NCI-H345 treated with DMSO at 0.1 percent for 48 hours (cell line): ENCODE measurements at regions not wholly inside any gene's neighbourhood (a gene's known extent, or its start where the extent isn't known, plus 50 kb on each side); places are given as distances from the start of the nearest gene placed in this dataset.

Source experiments
- DNase-seq: peaks from one replicate; lab custom pipeline; 2025; ENCODE audit not compliant: unreplicated experiment; lab: John Stamatoyannopoulos, UW

- DNase-seq = no peak
Observed at GRCh38 chr16:66266436-66267291, 99.8 kb upstream of the CDH5 start.

- DNase-seq = no peak
Observed at GRCh38 chr16:66265556-66266141, 100.8 kb upstream of the CDH5 start.

DNA sequence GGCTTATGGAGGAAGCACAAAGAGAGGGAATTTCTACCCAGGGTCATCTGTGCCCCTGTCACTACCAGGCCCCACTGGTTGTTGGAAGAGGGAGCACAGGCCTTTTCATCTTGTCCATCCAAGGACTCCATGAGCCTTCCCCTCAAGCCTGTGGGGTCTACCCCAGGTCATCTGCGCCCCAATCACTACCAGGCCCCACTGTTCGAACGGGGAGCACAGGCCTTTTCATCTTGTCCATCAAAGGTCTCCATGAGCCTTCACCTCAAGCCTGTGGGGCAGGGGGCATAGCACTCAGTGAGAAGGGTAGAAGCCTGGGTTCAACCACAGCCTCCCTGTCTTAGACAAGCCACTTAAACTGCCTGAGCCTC is 101.5 kb upstream of the CDH5 start:
- no peak for DNase-seq

GRCh38 chr16:66264311-66265047 is 102.0 kb upstream of the CDH5 start:
- DNase-seq = no peak

GRCh38 chr16:66263973-66264310 is 102.5 kb upstream of the CDH5 start:
- no peak for DNase-seq

DNA sequence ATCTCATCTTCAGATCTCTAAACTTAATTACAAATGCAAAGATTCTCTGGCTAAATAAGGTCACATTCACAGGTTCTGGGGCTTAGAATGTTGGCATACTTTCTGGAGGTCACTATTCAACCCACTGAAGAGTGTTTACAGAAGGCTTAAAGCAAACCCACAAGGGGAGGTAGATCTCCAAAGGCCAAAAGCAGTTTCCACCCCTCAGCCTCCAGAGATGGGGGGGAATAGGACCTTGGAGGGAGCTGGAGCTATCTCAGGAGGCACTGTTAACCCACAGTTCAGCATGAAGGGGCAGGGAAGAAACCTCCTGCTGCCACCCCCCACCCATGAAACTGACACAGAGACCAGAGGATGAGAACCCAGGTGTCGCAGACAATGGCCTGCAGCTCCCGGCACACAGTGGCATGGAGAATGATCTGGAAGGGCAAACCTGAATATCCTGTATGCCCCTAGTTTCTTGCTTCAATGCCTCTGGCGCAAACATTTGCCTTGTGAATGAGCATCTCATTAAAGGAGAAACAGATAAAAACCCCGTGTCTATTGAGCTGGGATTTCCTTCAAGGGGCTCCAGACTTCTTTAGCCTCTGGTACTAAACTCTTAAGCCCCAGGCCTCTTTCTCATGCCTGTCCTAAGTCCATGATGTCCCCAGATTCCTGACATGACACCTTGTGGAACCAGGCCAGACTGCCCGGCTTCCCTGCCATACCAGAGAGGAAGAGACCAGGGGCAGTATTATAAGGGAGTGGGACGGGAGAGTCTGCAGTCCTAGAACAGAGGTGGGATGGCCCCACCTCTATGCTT is 103.1 kb upstream of the CDH5 start:
- no peak for DNase-seq

DNA sequence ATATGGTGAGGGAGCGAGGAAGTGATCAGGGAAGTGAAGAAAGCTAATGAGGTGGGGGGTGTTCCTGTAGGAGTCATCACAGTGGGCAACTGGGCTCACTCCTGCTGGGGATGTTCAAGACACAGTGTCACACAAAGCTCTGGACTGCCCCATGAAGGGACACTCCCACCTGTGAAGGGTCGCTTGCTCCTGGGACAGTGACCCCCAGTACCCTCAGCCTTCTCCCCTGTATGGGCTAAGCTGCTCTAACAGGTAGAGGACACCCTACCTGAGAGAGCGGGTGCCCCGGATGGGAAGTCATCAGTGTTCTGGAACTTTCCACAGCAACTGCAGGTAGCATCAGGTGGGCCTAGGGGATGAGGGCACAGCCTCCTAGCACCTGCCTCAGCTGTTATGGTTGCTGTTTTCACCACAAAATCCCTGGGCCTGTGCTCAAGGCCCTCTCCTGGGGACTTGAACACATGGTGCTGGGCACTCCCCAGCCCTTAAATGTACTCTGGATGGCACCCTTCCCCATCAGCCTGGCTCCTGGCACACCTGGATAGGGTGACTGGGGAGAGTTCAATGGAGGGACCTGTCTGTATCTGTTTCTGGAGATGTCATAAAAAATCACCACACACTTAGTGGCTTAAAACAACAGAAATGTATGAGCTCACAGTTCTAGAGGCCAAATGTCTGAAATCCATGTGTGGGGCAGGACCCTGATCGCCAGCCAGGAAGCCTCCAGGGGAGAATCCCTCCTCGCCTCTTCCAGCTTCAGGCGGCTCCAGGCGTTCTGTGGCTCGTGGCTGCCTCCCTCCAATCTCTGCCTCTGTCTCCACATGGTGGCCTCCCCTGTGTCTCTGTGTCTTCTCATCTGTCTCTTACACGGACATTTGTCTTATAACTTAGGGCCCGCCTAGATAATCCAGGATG is 104.0 kb upstream of the CDH5 start:
- no peak for DNase-seq

GRCh38 chr16:66261826-66262225 is 104.7 kb upstream of the CDH5 start:
- DNase-seq = no peak

DNA sequence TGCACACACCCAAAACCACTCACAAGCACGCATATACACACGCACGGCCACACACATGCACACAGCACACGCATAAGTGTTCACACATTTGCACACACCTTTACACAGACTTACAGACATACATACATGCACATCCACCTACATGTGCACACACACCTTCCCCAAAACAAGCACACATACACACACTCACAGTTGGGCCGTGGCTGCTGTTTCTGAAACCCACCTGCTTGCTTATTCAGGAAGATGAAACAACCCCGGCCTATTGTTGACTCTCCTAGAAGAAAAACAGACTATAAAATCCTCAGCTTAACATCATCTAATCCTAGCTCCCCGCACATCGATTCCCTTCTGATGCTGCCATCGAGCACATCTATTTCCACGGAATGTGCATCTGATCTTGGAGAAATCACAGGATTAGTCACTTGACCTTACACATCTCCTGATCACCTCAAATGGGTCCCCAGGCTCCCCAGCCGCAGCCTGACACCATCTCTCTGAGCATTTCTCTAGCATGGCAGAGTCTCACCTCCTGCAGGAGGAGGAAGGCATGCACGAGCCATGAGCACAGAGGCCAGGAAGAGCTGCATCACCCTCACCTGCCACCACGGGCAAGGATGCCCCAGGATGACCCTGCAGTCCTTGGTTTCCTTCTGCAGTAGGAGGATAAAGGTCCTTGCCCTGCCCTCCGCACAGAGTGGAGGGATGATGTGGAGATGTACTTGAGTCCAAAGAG is 105.8 kb upstream of the CDH5 start:
- DNase-seq = no peak

- DNase-seq = no peak
Observed at GRCh38 chr16:66258916-66259845, 107.3 kb upstream of the CDH5 start.

- no peak for DNase-seq
Observed at GRCh38 chr16:66256919-66257318, 109.6 kb upstream of the CDH5 start.

DNA sequence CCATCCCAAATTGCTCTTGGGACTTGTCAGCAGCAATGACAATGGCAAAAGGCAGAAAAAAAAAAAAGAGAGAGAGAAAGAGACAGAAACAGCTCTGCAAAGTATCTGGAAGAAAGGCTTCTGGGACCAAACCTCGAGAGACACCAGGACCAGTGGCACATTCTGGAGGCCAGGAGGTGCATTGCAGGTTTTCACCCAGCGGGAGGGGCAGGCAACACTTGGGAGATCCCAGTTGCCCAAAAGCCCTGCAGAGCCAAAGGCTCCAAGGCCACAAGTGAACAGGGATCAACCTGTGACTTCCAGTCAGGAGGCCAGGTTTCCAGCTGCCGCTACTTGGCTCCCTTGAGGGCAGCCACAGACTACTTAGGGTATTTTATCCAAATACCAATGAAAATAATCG is 110.8 kb upstream of the CDH5 start:
- no peak for DNase-seq

- no peak for DNase-seq
Observed at GRCh38 chr16:66254751-66255150, 111.7 kb upstream of the CDH5 start.

- DNase-seq = no peak
Observed at GRCh38 chr16:66254106-66254505, 112.4 kb upstream of the CDH5 start.

DNA sequence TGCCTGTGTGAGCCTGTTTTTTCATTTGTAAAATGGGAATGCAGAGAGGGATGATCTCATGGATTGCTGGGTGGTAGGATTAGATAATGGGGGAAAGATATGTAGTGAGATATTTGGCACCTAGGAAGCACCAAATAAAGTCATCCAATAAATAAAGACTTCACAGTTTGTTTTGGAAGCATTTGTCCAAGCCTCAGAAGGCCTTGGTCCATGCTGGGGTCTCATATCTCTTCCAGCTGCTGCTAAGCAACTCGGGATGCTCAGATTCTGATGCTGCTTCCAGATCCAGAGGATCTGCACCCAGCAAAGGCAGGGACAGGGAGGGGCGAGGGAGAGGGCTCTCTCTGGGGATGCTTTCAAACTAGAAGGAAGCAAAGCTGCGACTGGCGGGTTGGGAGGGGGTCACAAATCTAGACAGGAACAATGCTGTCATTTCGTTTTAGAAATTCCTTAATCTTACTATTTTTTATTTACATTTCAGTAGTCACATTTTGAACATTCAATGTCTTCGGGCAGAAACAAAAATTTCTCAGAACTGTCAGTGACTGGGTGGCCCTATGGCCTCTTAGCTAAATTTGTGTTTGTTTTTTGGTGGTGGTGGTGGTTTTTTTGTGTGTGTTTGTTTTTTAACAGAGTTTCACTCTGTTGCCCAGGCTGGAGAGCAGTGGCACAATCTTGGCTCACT is 114.9 kb upstream of the CDH5 start:
- DNase-seq = no peak

GRCh38 chr16:66250686-66251431 is 115.6 kb upstream of the CDH5 start:
- DNase-seq = no peak
